DMS114 treated with DMSO at 0.1 percent for 48 hours (cell line): ENCODE measurements at regions not wholly inside any gene's neighbourhood (a gene's known extent, or its start where the extent isn't known, plus 50 kb on each side); places are given as distances from the start of the nearest gene placed in this dataset.
"Not testable (repeated sequence)": the region's sequence is repeated elsewhere in the genome, so short reads cannot be mapped to it uniquely, and the experiment has no call there.

Experiments
- DNase-seq: peaks from one replicate; lab custom pipeline; 2025; ENCODE audit not compliant: unreplicated experiment; lab: John Stamatoyannopoulos, UW

DNA sequence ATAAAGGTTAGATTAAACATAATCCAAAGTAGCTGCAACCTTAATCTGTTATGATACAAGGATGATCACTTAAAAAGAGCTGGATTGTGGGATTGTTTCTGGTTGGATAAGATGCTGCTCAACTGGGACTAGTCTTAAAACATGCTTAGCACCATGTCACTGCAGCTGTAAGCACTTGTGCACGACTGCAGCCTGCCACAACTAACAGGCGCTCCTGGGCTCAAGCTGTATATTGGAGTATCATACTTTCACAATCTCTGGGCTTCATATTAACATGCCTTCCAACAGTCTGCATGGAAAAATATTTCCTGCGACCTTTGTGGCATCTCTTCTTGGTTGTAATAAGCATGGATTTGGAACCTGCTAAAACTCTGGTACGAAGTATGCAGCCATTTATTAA is 493.0 kb upstream of the PITX2 start:
- no peak for DNase-seq

DNA sequence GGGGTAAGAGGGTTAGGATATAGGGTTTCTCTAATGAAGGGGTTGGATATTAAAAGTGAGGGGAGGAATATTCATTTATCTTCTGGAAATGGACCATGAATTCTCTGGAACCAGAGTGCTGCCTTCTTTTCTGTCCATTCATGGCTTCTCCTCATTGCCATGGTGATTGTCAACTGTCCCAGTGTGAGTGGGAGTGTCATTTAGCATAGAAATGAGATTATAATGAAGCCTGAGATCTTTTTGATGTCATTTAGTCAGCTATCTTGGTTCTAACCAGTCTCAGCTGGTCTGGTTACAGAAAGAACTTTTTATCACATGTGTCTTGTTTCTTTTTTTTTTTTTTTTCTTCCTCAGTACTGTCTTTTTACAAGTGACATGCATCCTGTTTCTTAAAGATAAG is 497.3 kb upstream of the PITX2 start:
- DNase-seq: no peak

DNA sequence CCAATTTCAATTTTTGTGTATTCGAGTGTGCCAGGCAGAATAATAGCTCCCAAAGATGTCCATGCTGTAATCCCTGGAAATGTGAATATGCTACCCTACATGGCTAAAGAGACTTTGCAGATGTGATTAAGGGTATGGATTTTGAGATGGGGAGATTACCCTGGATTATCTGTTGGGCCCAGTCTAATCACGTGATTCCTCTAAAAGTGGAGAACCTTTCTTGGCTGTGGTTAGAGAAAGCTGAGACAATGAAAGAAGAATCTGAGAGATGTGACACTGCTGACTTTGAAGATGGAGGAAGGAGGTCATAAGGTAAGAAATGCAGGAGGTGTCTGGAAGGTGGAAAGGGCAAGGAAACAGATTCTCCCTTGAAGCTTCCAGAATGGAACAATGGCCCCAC is 503.5 kb upstream of the PITX2 start:
- no peak for DNase-seq

DNA sequence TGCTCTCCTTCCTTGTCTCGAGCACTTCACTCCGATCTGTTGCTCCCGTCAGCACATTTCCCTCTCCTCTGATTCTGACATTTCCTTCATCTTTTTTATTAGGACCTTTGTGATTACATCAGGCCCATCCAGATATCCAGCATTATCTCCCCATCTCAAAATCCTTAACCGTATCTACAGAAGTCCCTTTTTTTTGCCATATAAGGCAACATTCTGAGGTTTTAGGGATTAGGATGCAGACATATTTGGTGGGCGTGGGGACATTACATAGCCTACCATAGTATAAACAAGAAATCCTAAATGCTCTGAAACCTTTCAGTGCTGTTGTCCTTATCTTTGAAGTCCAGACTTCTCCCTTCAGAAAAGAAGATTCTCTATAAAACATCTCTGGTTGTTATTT is 505.0 kb upstream of the PITX2 start:
- no peak for DNase-seq

DNA sequence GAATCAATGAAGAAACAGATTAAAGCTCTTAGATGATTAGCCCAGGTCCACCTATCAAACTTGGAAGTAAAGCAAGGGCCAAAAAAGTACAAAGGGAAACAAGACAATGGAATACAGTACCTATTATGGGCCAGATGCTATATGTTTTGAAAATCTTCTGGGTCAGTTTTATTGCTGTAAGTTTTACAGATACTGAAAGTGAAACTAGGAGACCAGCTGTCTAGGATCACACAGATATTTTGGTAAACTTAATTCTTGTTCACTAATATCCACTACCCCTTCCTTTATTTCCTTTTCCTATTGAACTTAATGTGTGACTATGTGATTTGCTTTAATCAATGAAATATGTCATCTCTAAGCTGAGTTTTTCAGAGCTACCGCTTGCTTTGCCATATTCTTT is 505.4 kb upstream of the PITX2 start:
- DNase-seq: no peak

DNA sequence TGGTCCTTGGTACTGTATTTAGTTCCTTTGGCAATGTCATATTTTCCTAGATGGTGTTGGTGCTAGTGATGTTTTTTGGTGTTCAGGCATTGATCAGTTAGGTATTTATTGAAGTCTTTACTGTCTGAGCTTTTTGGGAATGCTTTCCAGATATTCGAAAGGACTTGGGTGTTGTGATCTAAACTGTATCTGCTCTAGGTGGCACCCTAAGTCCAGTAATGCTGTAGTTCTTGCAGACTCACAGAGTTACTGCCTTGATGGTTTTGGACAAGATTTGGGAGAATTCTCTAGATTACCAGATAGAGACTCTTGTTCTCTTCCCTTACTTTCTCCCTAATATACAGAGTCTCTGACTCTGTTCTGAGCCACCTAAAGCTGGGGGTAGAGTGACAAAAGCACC is 513.6 kb upstream of the PITX2 start:
- DNase-seq: no peak

DNA sequence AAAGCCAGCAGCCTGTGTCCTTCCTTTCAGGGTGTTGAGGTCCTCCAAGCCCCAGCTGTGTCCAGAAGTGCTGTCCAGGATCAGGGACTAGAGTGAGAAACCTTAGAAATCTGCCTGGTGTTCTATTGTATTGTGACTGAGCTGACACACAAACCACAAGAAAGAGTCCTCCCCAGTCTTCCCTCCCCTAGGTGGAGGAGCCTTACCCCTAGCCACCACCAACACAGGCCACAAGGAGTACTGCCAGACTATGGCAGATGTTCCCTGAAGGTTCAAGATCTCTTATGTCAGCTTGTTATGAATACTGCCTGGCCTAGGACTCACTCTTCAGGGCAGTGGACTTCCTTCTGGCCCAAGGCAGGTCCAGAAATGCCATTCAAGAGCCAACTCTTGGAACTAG is 514.1 kb upstream of the PITX2 start:
- DNase-seq: no peak

DNA sequence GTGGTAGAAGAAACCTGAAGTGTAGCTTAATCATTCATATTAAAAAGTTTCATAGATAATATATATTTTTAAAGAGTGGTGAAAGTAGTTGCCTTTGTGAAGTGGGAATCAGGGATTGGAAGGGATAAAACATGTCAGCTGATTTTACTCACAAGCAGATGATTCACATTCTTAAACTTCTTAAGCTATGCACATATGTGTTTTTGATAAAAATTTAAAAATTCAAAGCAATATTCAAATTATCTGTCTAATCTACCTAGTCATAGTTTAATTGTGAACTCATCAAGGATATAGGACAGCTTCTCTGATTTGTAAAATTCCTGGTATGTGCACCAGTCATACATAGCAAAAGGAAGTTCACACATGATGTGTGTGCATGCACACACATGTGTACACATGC is 520.6 kb upstream of the PITX2 start:
- DNase-seq: no peak

DNA sequence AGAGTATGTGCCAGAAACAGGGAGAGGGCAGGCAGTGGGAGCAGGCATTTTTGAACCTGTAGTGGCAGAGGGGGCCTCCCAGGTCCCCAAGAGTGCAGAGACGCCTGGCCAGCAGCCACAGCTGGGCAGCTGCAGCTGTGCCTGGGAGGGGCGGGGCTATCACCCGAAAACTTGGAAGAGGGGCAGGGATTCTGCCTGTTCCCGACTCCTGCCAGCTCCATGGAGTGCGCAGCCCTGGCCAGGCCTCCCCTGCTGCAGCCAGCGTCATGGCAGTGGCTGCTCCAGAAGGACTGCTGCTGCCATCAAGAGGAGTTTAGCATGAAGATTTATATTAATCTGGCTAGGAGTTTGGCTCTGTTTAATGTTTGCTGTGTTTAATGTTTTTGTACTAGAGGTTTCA is 532.1 kb upstream of the PITX2 start:
- no peak for DNase-seq

DNA sequence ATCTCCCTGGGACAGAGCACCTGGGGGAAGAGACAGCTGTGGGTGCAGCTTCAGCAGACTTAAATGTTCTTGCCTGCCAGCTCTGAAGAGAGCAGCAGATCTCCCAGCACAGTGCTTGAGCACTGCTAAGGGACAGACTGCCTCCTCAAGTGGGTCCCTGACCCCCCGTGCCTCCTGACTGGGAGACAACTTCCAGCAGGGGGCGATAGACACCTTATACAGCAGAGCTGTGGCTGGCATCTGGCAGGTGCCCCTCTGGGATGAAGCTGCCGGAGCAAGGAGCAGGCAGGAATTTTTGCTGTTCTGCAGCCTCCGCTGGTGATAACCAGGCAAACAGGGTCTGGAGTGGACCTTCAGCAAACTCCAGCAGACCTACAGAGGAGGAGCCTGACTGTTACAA is 541.7 kb upstream of the PITX2 start:
- DNase-seq: not testable (repeated sequence)

DNA sequence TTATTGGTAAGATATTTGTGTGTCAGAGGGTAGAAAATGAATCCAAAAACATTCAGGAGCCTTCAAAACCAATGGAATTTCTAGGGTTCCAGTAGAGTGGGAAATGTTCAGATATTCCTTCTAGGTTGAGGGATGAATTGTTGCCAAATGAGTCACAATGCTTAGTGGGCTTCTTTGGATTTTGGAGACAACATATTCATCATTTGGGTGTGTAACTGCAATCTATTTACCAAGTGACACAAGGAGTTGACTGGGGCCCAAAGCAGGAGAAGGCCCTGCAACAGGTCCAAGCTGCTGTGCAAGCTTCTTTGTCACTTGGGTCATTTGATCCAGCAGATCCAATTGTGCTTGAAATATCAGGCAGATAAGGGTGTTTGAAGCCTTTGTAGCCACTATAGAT is 551.5 kb upstream of the PITX2 start:
- DNase-seq: no peak

DNA sequence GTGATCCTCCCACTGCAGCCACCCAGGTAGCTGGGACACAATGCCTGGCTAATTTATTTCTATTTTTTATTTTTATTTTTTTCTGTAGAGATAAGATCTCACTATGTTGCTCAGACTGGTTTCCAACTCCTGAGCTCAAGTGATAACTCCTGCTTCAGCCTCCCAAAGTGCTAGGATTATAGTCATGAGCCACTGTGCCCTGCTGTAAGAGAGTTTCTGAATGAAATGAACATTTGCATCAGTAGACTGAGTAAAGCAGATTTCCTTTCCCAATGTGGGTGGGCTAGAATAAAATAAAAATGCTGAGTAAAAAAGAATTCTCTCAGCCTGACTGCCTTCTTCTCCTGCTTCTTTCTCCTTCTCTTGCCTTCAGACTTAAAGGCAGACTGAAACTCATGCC is 555.4 kb upstream of the PITX2 start:
- DNase-seq: no peak

DNA sequence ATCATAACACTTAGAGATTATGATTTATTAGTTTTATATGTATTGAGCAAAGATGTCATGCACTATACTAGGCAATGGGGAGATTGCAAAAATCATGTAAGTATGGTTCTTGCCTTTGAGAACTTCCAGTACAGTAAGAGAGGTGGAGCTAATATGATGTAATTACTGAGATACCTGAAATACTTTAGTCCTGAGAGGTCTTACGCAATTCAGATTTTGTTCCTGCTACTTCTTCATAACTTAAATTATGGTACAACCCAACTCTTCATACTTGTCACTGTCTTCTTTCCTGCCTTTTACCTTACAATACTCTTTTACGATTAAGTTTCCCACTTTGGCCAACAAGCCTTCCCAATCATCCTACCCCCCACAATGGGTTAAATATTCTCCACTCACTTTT is 564.2 kb upstream of the PITX2 start:
- DNase-seq: no peak

DNA sequence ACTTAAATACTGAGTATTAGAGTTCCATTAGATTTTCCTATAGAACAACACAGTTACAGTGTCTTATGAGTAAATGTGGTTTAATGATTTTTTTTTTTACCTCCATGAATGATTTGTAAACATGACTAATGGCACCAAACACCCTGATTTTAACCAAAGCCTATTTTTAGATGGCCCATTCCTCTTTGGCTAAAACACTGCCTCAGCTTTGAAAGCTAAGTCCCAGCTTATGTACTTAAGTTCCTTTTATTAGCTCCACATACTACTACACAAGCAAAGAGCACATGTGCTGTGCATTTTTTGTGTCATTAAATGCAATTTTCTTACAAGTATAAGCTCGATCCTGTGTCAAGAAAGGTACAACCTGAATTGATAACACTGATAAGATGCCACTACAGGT is 575.6 kb upstream of the PITX2 start:
- no peak for DNase-seq

DNA sequence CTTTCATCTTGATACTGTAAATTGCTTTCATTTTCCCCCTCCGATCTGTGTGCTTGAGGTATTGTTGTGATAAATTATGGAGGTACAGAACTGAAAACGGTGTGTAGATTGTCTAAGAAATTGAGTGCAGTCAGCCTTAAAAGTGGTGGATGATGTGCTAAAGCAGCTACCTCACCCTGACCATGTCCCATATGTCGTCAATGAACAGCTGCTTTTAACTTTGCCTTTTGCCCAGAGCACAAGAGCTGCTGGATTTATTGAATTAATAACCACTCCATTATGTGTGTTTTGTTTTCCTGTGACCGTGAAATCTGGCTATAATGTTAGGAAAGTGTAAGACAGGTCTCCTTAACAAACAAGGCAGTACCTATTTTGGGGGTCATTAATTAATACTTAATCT is 581.9 kb upstream of the PITX2 start:
- no peak for DNase-seq

DNA sequence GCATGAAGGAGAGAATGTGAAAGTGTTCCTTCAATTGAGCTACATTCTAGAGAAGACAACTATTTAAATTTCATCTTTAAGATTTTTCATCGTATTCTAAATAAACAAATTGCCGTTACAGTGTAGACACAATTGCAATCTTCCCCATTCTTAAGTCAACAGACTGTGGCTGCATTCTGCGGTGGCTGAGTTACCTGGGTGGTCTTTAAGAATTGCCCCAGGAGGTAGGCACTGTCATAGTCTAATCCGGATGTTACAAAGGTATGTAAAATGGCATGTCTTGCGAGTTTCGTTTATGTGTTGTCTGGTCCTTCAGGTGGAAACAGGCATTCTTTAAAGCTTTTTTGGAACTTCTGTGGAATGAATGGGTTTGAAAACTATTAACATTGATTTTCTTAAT is 586.1 kb upstream of the PITX2 start:
- DNase-seq: no peak

DNA sequence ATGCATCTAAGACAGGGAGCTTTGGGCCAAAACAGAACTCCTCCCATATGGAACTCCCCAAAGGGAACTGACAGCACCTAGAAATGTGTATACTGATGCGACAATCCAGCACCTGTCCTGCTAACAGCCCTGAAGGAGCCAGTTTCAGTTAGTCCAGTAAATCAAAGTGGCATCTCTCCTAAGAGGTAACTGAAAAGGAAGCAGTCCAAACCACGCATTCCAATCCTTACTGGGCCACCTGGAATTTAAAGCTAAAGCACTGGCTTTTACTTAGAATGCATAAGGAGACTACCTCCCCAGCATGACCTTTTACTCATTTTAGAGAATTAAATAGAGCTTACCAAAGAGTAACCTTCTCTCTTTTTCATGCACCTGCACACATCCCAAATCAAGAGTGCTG is 586.8 kb upstream of the PITX2 start:
- DNase-seq: no peak

DNA sequence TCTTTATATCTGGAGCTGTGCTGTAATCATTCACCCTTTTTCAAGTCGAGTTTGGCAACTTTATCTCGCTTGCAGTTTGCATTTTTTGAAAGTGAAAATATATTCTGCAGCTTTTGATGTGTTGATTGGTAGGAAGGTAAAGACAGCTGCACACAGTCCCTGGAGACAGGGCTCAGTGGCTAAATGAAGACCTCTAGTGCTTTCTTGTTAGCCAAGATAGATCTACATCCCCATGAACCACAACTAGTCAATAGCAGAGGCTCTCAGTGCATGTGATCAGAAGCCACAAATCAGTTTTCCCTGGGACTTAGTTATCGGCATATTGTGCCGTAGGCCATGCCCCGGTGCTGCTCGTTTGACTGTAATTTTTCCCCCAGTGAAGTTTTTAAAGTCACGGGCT is 587.7 kb upstream of the PITX2 start:
- DNase-seq: no peak

DNA sequence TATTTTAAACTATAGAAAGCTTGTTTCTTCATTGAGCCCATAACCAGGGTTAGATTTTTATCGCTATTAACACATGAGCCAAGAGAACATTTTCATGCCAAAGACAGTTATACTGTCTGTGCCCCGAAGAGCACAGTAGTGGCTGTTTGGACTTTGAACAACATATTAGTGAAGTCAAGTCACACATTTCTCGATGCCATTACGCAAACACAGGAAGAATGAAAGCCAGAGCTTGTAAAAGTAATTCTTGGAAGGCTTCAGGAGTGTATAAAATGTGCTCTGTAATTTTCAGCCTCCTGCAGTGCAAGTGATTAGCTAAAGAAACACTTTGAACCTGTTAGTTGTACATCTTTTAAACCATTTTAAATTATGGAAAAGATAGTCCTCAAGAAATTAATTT is 590.7 kb upstream of the PITX2 start:
- no peak for DNase-seq

DNA sequence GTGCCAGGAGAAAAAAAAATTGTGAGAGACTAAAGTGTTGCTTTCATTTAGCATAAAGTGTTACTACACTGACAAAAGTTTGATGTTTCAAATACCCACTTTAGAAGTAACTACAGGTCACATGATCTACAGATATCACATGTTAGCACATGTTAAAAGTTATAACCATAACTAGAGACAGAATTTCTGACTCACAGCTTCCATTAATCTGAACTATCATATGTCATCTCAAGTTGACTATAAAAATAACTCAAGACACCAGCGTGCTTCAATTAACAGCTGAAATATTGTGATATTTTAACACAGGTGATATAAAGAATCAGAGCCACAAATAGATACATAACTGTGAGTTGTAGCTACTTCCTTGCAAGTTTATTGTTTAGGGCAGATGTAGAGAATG is 591.5 kb upstream of the PITX2 start:
- no peak for DNase-seq

DNA sequence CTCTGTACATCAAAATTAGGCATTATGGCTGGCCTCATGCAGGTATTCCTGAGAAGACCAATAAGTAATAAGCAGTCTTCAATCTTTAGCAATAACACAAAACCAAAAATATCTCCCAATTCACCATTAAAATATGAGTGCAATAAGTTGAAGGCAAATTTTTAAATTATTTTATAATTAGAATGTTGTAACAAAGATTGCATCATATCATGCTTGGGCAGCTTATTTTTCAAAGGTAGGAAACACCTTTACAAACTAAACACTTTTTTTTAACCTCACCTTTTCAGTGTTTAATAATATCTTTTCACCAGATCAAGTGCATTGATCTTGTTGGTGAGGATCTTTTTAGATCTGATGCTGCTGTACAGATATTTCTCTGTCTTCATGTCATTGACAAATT is 592.9 kb upstream of the PITX2 start:
- DNase-seq: no peak

DNA sequence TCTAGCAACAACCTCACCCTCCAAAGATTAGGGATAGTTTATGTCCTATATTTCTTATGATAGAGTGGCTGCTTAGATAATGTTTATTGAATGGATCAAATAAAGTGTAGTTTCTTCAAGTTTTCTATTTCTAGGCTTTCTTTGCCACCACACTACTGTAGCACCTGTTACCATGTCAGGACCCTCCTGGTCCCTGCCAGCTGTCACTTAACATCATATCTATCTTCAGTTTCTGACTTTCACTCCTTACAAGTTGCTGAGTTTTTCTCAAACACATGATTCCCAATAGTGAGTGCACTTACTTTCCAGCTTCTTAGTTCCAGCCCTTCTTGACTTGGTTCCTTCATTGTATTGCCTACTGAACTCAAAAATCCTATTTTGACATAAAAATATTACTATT is 593.9 kb upstream of the PITX2 start:
- DNase-seq: no peak

DNA sequence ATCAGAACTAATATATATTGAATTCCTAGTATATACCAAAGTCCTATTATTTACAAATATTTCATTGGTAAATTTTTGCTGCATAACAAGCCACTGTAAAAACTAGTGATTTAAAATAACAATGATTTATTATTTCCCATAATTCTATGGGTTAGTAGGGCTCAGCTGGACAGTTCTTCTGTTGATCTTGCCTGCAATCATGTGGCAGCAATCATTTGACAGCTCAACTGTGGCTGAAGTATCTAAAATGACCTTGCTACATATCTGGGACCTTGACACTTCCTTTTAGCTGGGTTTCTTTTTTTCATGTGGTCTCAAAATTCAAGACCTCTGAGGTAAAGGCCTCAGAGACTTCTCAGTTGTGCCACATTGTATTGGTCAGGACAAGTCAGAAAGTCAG is 598.5 kb upstream of the PITX2 start:
- DNase-seq: no peak

DNA sequence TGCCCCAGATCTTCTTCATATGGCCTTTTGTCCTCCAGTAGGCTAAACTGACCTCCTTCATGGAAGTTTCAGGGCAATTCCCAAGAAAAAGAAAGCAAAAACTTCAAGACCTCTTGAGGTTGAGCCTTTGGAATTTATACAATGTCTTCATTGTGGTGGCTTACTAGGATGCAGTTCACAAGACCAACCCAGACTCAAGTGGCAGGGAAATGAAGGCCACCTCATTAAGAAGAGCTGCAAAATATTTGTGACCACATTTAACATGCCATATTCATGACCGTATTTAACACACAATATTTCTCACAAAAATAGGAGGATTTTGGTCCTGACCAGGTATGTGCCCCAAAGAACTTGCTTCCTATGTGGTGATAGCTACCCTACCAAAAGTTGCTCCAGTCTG is 605.5 kb upstream of the PITX2 start:
- no peak for DNase-seq
